Mesendoderm (in vitro differentiated cells): ENCODE measurements at regions not wholly inside any gene's neighbourhood (a gene's known extent, or its start where the extent isn't known, plus 50 kb on each side); places are given as distances from the start of the nearest gene placed in this dataset.
"Not testable (repeated sequence)": the region's sequence is repeated elsewhere in the genome, so short reads cannot be mapped to it uniquely, and the experiment has no call there.

Experiments
- DNase-seq: peaks from one replicate; pipeline ENCODE4 v3.0.0; 2013
- H2AK5ac ChIP-seq: 2 replicates; pipeline ENCODE4 v1.6.1; 2013; ENCODE audit warnings: low read length, inconsistent platforms
- H2BK120ac ChIP-seq: 2 replicates; pipeline ENCODE4 v1.6.1; 2013; ENCODE audit warnings: low read depth, mild to moderate bottlenecking, low read length, moderate library complexity, mixed read lengths
- H2BK15ac ChIP-seq: replicated peaks from 2 replicates; pipeline ENCODE4 v1.6.1; 2013; ENCODE audit warnings: low read depth, mild to moderate bottlenecking, moderate library complexity
- H2BK5ac ChIP-seq: 2 replicates; pipeline ENCODE4 v1.6.1; 2013; ENCODE audit warnings: low read length, inconsistent platforms
- H3K18ac ChIP-seq: 2 replicates; pipeline ENCODE4 v1.6.1; 2013; ENCODE audit warnings: mild to moderate bottlenecking, low read length, mixed read lengths
- H3K23ac ChIP-seq: one replicate; pipeline ENCODE4 v1.6.1; 2013; ENCODE audit warnings: low read length
- H3K27ac ChIP-seq: 2 replicates; pipeline ENCODE4 v1.5.1; 2013; ENCODE audit warnings: low read depth, mild to moderate bottlenecking, inconsistent platforms, low read length, moderate library complexity
- H3K27me3 ChIP-seq: 2 replicates; pipeline ENCODE4 v1.6.1; 2013; ENCODE audit warnings: low read length, control low read depth, mild to moderate bottlenecking, inconsistent platforms; ENCODE audit not compliant: insufficient read depth, poor library complexity
- H3K36me3 ChIP-seq: 2 replicates; pipeline ENCODE4 v1.6.1; 2013; ENCODE audit warnings: low read length, inconsistent platforms; ENCODE audit not compliant: control insufficient read depth, insufficient read depth
- H3K4ac ChIP-seq: one replicate; pipeline ENCODE4 v1.6.1; 2013; ENCODE audit warnings: low read depth, mild to moderate bottlenecking, low read length, moderate library complexity
- H3K4me1 ChIP-seq: 2 replicates; pipeline ENCODE4 v1.6.1; 2013; ENCODE audit warnings: low read depth, low read length, inconsistent platforms; ENCODE audit not compliant: control insufficient read depth
- H3K4me2 ChIP-seq: 2 replicates; pipeline ENCODE4 v1.6.1; 2013; ENCODE audit warnings: low read length
- H3K4me3 ChIP-seq: 2 replicates; pipeline ENCODE4 v1.5.1; 2013; ENCODE audit warnings: mild to moderate bottlenecking, low read length
- H3K56ac ChIP-seq: one replicate; pipeline ENCODE4 v1.6.1; 2013; ENCODE audit warnings: low read length
- H3K79me1 ChIP-seq: 2 replicates; pipeline ENCODE4 v1.6.1; 2013; ENCODE audit warnings: low read length, inconsistent platforms
- H3K79me2 ChIP-seq: 2 replicates; pipeline ENCODE4 v1.6.1; 2013; ENCODE audit warnings: mild to moderate bottlenecking, low read length; ENCODE audit not compliant: control insufficient read depth, insufficient read depth
- H3K9ac ChIP-seq: 2 replicates; pipeline ENCODE4 v1.6.1; 2013; ENCODE audit warnings: low read length, inconsistent platforms
- H4K5ac ChIP-seq: one replicate; pipeline ENCODE4 v1.6.1; 2013; ENCODE audit warnings: low read length
- H4K8ac ChIP-seq: one replicate; pipeline ENCODE4 v1.6.1; 2013; ENCODE audit warnings: low read depth, mild to moderate bottlenecking, control low read depth, low read length, moderate library complexity
- WGBS: extraction: QIAGEN DNeasy Blood & Tissue Kit; methylation state at CpG from one replicate; pipeline ENCODE4 v1.1.7; 2013; ENCODE audit warnings: low lambda C conversion rate, missing lambda C conversion rate; ENCODE audit not compliant: insufficient coverage; ENCODE audit errors: extremely low coverage; 5-methylcytosine and 5-hydroxymethylcytosine counted together

DNA sequence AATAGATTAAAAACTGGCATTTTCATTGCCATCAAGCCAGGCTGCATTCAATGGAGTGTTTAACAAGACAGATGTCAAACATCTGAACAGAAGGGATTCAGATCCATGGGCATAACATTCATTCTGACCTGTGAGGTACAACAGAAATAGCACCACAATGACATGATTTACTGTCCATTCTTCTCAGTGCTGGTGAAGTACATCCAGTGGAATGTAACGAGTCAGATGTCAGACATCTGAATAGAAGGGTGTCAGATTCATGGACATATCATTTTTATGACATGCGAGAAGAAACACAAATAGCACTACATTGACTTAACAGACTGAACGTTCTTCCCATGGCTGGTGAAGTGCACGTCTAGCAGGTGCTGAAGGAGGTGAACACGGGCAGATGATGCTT lies 186.4 kb downstream of the PPP4R3C start:
- Histone ChIP-seq H3K27ac (no peak overlapping the region), H4K8ac (no peak overlapping the region), H3K23ac (no peak overlapping the region), H2BK15ac (no peak overlapping the region), H3K56ac (no peak overlapping the region), H3K4ac (no peak overlapping the region), H3K4me2 (no peak overlapping the region), H3K27me3 (no peaks in the 10 kb centered on the region), H4K5ac (no peak overlapping the region), H3K9ac (no peak overlapping the region), H3K4me3 (no peak overlapping the region), H2BK5ac (no peak overlapping the region), H3K4me1 (no peaks in the 10 kb centered on the region), H3K79me1 (no peaks in the 10 kb centered on the region), H3K18ac (no peak overlapping the region), H2BK120ac (no peak overlapping the region), H2AK5ac (no peak overlapping the region), H3K79me2 (no peaks in the 10 kb centered on the region), H3K36me3 (no peaks in the 10 kb centered on the region)
- no peak for DNase-seq
- WGBS: no CpG with 5 or more reads among the region's 5 CpGs

DNA sequence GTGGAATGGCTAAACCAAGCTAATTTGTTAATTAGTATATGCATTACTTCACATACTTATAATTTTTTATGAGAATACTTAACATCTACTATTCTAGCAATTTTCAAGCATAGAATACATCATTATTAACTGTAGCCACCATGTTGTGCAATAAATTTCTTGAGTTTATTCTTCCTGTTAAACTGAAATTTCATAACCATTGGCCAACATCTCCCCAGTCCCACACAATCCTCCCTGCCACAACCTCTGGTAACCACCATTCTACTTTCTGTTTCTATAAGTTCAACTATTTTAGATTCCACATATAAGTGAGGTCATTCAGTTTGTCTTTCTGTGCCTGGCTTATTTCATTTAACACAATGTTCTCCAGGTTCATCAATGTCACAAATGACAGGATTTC lies 208.5 kb downstream of the PPP4R3C start:
- no peak overlapping the region for H3K18ac ChIP-seq
- no peak overlapping the region for H2BK15ac ChIP-seq
- no peak overlapping the region for H2BK5ac ChIP-seq
- no peak overlapping the region for H3K4me2 ChIP-seq
- H3K27ac ChIP-seq: no peak overlapping the region
- DNase-seq: no peak
- no peak overlapping the region for H4K5ac ChIP-seq
- H2AK5ac ChIP-seq: no peak overlapping the region
- H3K56ac ChIP-seq: no peak overlapping the region
- H3K9ac ChIP-seq: no peak overlapping the region
- no peak overlapping the region for H4K8ac ChIP-seq
- no peaks in the 10 kb centered on the region for H3K79me2 ChIP-seq
- H3K4me1 ChIP-seq: no peaks in the 10 kb centered on the region
- H3K4ac ChIP-seq: no peak overlapping the region
- no peak overlapping the region for H3K4me3 ChIP-seq
- no peak overlapping the region for H2BK120ac ChIP-seq
- no peaks in the 10 kb centered on the region for H3K79me1 ChIP-seq
- no peak overlapping the region for H3K23ac ChIP-seq
- H3K36me3 ChIP-seq: no peaks in the 10 kb centered on the region
- H3K27me3 ChIP-seq: no peaks in the 10 kb centered on the region

DNA sequence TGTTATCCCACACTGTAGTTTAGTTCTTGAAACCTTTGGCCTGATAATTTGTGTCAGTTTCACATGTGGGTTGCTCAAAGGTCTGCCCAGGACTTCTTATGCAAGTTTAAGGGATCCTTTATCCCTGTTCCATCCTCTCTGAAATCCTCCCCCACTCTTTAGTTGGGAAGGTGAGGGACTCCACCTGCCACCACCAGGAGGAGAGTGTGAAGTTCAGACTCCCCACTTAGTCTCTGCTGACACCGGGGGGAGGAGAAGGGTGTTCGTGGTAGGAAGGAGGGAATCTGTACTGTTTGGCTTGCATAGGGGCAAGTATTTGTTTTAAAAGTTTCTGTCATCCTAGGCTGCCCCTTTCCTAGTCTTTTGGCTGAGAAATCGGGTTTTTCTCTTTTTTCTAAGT lies 211.8 kb downstream of the PPP4R3C start:
- Histone ChIP-seq H2BK5ac (no peak overlapping the region), H3K79me1 (no peaks in the 10 kb centered on the region), H3K18ac (no peak overlapping the region), H3K27ac (no peak overlapping the region), H4K5ac (no peak overlapping the region), H3K4me3 (no peak overlapping the region), H3K9ac (no peak overlapping the region), H3K56ac (no peak overlapping the region), H3K4me1 (no peaks in the 10 kb centered on the region), H2BK15ac (no peak overlapping the region), H2BK120ac (no peak overlapping the region), H3K4me2 (no peak overlapping the region), H2AK5ac (no peak overlapping the region), H3K4ac (no peak overlapping the region), H3K23ac (no peak overlapping the region), H4K8ac (no peak overlapping the region), H3K27me3 (no peaks in the 10 kb centered on the region), H3K79me2 (no peaks in the 10 kb centered on the region), H3K36me3 (no peaks in the 10 kb centered on the region)
- peak; percentile 11 for DNase-seq
- WGBS: no CpG with 5 or more reads among the region's 3 CpGs

DNA sequence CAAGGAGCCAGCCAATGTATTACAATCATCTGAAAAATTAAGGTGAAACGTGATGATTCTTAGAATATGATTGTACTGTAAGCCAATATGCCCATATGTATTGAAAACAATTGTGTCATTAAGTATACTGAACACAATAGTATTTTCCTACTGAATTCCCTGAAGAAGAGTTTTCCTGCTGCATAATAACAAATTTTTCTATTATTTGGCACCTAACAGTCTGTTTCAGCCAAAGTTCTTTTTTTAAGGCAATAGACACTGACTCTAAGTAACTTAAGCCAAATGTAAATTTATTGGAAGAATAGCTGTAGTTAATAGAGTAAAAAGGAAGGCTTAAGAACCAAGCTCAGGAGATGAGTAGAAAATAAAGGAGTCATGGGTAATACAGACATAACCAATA lies 220.6 kb downstream of the PPP4R3C start:
- Histone ChIP-seq H2BK5ac (no peak overlapping the region), H2BK120ac (no peak overlapping the region), H4K5ac (no peak overlapping the region), H3K27me3 (no peaks in the 10 kb centered on the region), H3K79me2 (no peaks in the 10 kb centered on the region), H3K56ac (no peak overlapping the region), H3K9ac (no peak overlapping the region), H3K18ac (no peak overlapping the region), H3K36me3 (no peaks in the 10 kb centered on the region), H2BK15ac (no peak overlapping the region), H3K27ac (no peak overlapping the region), H2AK5ac (no peak overlapping the region), H3K23ac (no peak overlapping the region), H3K4me1 (no peaks in the 10 kb centered on the region), H3K4me2 (no peak overlapping the region), H3K4me3 (no peak overlapping the region), H4K8ac (no peak overlapping the region), H3K4ac (no peak overlapping the region), H3K79me1 (no peaks in the 10 kb centered on the region)
- DNase-seq: no peak
- WGBS: no CpG with 5 or more reads among the region's 1 CpG

DNA sequence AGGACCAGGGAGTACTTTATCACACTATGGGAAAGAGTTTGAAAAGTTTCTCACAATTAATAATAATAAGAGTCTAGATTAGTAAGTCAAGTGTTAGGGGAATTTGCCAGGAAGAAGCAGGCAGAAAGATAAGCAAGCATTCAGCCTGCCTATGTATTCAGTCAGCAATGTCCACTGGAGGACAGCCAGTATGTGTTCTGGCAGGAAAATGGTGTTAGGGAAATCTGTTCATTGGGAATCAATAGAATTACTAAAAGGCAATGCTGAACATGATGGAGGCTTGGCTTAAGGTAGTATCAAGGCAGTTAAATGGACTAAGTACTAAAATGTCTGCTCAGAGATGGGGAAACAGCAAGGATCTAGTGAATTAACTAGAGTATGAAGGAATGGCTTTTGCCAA lies 221.2 kb downstream of the PPP4R3C start:
- Histone ChIP-seq H3K36me3 (no peaks in the 10 kb centered on the region), H3K4me3 (no peak overlapping the region), H3K27ac (no peak overlapping the region), H4K5ac (no peak overlapping the region), H3K79me1 (no peaks in the 10 kb centered on the region), H3K4me2 (no peak overlapping the region), H2AK5ac (no peak overlapping the region), H4K8ac (no peak overlapping the region), H3K4ac (no peak overlapping the region), H3K9ac (no peak overlapping the region), H3K27me3 (no peaks in the 10 kb centered on the region), H3K23ac (no peak overlapping the region), H3K18ac (no peak overlapping the region), H3K56ac (no peak overlapping the region), H2BK15ac (no peak overlapping the region), H3K4me1 (no peaks in the 10 kb centered on the region), H2BK120ac (no peak overlapping the region), H3K79me2 (no peaks in the 10 kb centered on the region), H2BK5ac (no peak overlapping the region)
- no peak for DNase-seq

DNA sequence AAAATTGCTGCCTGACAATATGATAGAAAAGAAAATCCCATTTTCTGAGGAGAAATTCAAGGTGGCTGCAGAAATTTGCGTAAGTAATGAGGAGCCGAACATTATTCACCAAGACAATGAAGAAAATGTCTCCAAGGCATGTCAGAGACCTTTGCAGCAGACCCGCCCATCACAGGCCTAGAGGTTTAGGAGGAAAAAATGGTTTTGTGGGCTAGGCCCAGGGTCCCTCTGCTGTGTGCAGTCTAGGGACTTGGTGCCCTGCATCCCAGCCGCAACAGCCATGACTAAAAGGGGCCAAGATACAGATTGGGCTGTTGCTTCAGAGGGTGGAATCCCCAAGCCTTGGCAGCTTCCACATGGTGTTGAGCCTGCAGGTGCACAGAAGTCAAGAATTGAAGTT lies 223.1 kb downstream of the PPP4R3C start:
- not testable (repeated sequence) for H4K8ac ChIP-seq, H3K9ac ChIP-seq, H3K18ac ChIP-seq, H2AK5ac ChIP-seq, H3K4me2 ChIP-seq, H3K56ac ChIP-seq, H2BK120ac ChIP-seq, H2BK5ac ChIP-seq, H3K36me3 ChIP-seq, H3K4ac ChIP-seq, H3K79me2 ChIP-seq, H2BK15ac ChIP-seq, H3K79me1 ChIP-seq, H3K23ac ChIP-seq, H3K4me3 ChIP-seq, H3K27ac ChIP-seq, H4K5ac ChIP-seq, H3K4me1 ChIP-seq, H3K27me3 ChIP-seq
- no CpG with 5 or more reads among the region's 4 CpGs for WGBS
- DNase-seq: peak; percentile 0
